ENCODE measurements at regions not wholly inside any gene's neighbourhood (a gene's known extent, or its start where the extent isn't known, plus 50 kb on each side); places are given as distances from the start of the nearest gene placed in this dataset.

DNA sequence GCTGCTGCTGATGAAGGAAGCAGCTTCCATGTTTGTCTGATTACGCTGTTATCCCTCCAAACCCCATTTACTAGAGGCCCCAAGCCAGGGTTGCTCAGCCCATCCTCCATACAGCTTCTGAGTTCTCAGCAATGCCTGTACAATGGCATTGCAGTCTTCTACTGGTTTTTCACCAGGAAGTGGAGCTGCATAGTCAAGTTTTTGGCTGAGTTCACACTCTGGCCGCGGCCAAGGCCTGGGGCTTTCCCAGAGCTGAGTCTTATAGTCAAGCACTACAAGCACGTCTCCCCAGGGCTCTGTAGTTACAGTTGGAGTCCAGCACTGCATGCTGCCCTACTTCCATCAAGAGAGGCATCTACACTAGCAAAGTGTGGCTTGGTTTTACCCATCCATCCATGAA lies 182.5 kb downstream of the POU4F1 start:
- Histone ChIP-seq H3K27me3 (no peaks in the 10 kb centered on the region), H3K4me3 (ENCODE audit: low read depth, low read length) (no peak overlapping the region), H3K9me3 (no peaks in the 10 kb centered on the region), H3K4me1 (no peaks in the 10 kb centered on the region), H3K36me3 (no peaks in the 10 kb centered on the region)
- no peak for TF ChIP-seq CTCF (IDR thresholded peaks at IDR 0.05; ENCODE audit: low read depth, low read length)
- no peak for DNase-seq

GRCh38 chr13:78413887-78414553 lies 189.3 kb downstream of the POU4F1 start:
- Histone ChIP-seq H3K4me1 (no peaks in the 10 kb centered on the region), H3K9me3 (no peaks in the 10 kb centered on the region), H3K27me3 (no peaks in the 10 kb centered on the region), H3K36me3 (no peaks in the 10 kb centered on the region), H3K4me3 (ENCODE audit: low read depth, low read length) (no peak overlapping the region)
- DNase-seq: no peak
- no peak for TF ChIP-seq CTCF (IDR thresholded peaks at IDR 0.05; ENCODE audit: low read depth, low read length)

DNA sequence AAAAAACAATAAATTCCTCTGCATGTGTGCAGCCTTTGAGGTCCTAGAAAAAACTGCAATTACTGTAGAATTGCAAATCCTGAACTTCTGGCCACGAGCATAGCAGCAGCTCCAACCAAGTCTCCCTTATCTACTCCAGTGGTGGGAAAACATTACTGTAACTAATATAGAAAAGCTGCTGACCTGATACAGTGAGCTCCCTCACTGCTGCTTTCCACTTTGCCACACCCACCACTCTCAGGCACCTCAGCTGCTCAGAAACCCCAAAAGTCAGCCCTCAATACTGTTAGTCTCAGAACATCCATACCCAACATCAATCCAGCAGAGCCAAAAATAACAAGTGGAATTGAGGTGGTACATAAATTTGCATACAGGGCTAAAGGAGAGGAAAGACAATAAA lies 192.5 kb downstream of the POU4F1 start:
- no peak for TF ChIP-seq CTCF (IDR thresholded peaks at IDR 0.05; ENCODE audit: low read depth, low read length)
- Histone ChIP-seq H3K4me1 (no peaks in the 10 kb centered on the region), H3K36me3 (no peaks in the 10 kb centered on the region), H3K9me3 (no peaks in the 10 kb centered on the region), H3K4me3 (ENCODE audit: low read depth, low read length) (no peak overlapping the region), H3K27me3 (no peaks in the 10 kb centered on the region)
- DNase-seq: no peak

GRCh38 chr13:78410164-78410563 lies 193.2 kb downstream of the POU4F1 start:
- no peaks in the 10 kb centered on the region for H3K27me3 ChIP-seq
- no peaks in the 10 kb centered on the region for H3K9me3 ChIP-seq
- no peak overlapping the region for H3K4me3 ChIP-seq (ENCODE audit: low read depth, low read length)
- DNase-seq: no peak
- H3K4me1 ChIP-seq: no peaks in the 10 kb centered on the region
- TF ChIP-seq CTCF (IDR thresholded peaks at IDR 0.05; ENCODE audit: low read depth, low read length): no peak
- no peaks in the 10 kb centered on the region for H3K36me3 ChIP-seq

DNA sequence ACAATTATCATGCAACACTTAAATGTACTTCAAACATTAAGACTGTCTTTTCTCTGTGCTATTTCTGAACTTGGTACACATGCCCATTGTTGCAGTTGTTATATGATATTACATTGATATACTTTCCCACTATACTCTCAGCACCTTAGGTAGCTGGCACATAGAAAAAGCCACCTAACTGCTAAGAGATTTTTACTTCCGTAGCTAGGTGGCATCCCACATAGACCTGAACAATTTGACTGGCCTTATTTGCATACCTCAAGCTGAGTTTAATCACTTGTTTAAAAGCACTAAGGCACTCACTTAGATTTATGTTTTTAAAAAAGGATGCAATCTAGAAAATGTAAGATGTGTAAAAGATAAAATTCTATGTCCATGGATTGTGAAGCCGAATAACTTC lies 194.2 kb downstream of the POU4F1 start:
- no peak overlapping the region for H3K4me3 ChIP-seq (ENCODE audit: low read depth, low read length)
- no peaks in the 10 kb centered on the region for H3K36me3 ChIP-seq
- H3K27me3 ChIP-seq: no peaks in the 10 kb centered on the region
- no peaks in the 10 kb centered on the region for H3K9me3 ChIP-seq
- no peak for DNase-seq
- no peaks in the 10 kb centered on the region for H3K4me1 ChIP-seq
- no peak for TF ChIP-seq CTCF (IDR thresholded peaks at IDR 0.05; ENCODE audit: low read depth, low read length)

GRCh38 chr13:78404846-78405360 lies 198.4 kb downstream of the POU4F1 start:
- Histone ChIP-seq H3K36me3 (no peaks in the 10 kb centered on the region), H3K4me1 (no peaks in the 10 kb centered on the region), H3K9me3 (no peaks in the 10 kb centered on the region), H3K27me3 (no peaks in the 10 kb centered on the region), H3K4me3 (ENCODE audit: low read depth, low read length) (no peak overlapping the region)
- DNase-seq: no peak
- no peak for TF ChIP-seq CTCF (IDR thresholded peaks at IDR 0.05; ENCODE audit: low read depth, low read length)
